H4 (cell line): ENCODE measurements at regions not wholly inside any gene's neighbourhood (a gene's known extent, or its start where the extent isn't known, plus 50 kb on each side); places are given as distances from the start of the nearest gene placed in this dataset.
A peak's percentile ranks its signal among the peaks of the same experiment; 100 is the strongest.
"Not testable (repeated sequence)": the region's sequence is repeated elsewhere in the genome, so short reads cannot be mapped to it uniquely, and the experiment has no call there.

Experiments
- DNase-seq: peaks from one replicate; pipeline ENCODE4 v3.0.0-alpha.2; 2015; ENCODE audit warnings: low spot score

DNA sequence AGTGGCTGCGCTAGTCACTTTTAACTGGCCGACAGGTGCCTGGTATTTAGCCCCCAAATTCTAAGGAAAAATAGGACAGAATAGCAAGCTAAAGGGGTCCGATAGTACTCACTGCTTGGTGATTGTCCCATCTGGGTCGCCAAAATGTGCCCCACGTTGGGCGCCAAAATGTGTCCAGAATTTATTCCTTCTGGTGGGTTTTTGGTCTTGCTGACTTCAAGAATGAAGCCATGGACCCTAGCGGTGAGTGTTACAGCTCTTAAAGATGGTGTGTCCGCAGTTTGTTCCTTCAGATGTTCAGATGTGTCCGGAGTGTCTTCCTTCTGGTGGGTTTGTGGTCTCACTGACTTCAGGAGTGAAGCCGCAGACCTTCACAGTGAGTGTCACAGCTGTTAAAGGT is 144.8 kb upstream of the XIRP2 start:
- not testable (repeated sequence) for DNase-seq

GRCh38 chr2:166727095-166727494 is 161.2 kb upstream of the XIRP2 start:
- no peak for DNase-seq

GRCh38 chr2:166725927-166726924 is 162.1 kb upstream of the XIRP2 start:
- no peak for DNase-seq

DNA sequence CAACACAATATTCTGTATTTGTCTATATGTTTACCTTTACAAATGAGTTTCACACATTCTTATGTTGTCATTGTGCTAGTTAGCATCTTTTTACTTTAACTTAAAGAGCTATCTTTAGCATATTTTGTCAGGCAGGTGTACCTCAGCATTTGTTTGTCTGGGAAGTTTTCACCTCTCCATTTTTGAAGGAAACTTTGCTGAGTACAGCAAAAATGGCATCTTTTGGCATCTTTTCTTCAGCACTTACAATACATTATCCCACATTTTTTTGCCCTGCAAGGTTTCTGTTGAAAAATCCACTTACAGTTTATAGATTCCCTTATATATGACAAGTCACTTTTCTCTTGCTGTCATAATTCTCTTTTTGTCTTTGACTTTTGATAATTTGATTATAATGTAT is 171.3 kb upstream of the XIRP2 start:
- DNase-seq: no peak

DNA sequence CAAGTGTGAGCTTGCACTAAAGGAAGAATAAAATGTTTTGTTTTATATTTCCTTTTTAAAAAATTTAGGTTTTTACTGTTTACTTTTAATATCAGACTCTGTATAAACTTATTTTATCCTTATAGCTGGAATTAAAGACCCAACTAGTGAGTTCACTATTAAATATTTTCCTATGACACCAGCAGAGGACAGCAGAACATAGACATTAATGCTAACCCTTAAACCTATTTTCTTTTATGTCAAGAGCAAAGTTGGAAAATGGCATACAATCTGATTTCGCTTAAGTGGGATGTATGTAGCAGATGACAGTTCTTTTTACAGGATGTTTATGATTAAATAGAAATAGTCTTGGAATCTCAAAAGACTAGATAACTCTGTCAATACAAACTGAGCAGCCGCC is 188.2 kb upstream of the XIRP2 start:
- DNase-seq: no peak

DNA sequence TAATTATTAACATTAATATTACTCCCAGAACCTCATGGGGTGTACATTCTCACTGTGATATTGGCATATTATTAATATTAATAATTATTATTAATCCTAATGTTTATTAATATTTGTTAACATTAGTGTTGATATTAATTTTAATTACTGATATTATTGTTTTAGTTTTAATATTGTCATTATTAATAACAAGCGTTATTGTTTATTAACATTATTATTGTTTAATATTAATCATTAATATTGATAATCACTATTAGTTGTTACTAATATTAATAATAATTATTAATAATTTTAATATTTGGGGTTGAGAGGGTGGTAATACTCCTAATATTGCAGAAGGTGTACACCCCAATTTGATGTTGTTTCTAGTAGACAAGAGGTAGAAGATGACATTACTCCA is 193.1 kb upstream of the XIRP2 start:
- DNase-seq: no peak

- not testable (repeated sequence) for DNase-seq
These were observed 192.0 kb upstream of the SCN7A start for GRCh38 chr2:166686057-166686456.

GRCh38 chr2:166677996-166678395 is 183.9 kb upstream of the SCN7A start:
- DNase-seq: no peak

- DNase-seq: no peak
These were observed 182.7 kb upstream of the SCN7A start for GRCh38 chr2:166676716-166677115.

DNA sequence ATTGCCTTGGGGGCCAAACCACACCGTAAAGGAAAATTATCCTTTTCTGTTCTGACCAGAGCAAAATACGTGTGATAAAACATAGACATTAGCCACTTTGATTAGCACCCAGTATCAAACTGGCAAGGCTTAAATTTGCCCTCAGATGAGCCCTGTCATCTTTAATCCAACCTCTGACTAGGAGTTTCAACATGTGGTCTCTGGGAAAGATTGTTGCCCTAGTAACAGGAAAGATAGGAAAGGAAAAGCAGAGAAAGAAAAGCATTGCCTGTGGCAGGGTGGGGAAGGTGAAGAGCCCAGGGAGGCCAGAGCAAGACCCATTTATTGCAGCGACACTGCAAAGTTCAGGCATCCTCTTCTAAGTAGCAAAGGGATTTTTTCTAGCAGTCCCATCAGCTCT is 181.5 kb upstream of the SCN7A start:
- DNase-seq: no peak

- no peak for DNase-seq
These were observed 179.9 kb upstream of the SCN7A start for GRCh38 chr2:166673986-166674385.

DNA sequence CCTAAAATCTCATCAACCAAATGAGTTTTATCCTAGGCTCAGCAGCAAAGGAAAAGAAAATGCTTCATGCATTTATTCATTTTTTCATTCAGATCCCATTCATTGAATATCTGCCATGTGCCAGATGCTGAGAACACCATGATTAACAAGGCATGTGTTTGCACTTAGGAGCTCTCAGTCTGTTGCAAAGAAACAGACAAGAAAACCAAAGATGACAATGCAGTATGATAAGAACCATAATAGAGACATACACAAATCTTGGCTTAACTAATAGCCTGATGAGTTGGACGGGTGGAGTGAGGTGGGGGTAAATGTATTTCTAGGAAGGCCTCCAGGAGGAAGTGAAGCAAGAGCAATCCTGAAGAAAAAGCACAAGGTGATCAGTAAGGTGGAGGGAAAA is 177.8 kb upstream of the SCN7A start:
- no peak for DNase-seq

DNA sequence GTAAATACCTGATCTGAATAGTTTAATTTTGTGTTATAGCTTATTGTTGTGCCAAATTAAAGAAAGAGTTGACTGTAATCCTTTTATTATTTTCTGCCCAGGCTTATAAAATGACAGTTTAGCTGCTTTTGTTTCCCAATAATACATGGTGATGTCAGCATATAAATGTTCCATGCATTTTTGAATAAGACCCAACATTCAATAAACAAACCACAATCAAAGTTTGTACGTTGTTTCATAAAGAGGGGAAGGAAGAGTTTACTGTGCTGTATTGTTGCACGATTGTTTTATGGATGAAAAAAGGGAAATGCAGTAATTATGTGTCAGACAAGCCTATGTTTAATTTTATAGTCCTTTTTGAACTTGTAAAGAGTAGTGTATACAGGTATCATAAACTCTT is 177.2 kb upstream of the SCN7A start:
- no peak for DNase-seq

DNA sequence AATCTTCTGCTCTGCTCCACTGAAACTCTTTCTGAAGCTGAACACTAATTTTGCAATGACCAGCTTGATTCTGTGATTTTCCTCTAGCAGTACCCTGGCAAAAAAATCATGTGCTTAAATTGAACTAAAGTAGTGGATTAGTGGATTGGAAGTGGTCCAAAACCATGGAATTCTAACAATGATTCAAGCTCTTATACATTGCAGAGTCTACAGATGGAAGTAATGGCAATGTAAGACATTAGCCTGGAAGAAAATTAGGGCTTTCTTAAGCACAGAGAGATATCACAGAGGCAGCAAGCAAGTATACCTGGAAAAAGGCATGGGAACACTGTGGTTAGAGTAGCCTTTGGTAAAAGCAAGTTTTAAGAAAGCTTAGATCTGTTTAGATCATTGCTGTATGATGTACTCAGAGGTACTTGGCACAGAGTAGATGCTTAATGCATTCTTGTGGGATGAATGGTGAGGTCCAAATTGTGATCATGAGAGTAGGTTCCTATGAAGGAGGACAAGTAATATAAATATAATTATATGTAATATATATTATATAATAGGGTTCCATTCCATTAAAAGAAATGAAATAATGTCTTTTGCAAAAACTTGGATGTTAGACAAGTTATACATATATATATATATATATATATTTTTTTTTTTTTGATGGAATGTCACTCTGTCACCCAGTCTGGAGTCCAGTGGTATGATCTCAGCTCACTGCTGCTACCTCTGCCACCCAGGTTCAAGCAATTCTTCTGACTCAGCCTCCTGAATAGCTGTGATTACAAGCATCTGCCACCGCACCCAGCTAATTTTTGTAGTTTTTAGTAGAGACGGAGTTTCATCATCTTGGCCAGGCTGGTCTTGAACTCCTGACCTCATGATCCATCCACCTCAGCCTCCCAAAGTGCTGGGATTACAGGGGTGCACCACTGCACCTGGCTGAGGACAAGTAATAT is 172.2 kb upstream of the SCN7A start:
- peak; percentile 64 for DNase-seq

GRCh38 chr2:166661824-166662223 is 167.8 kb upstream of the SCN7A start:
- no peak for DNase-seq

GRCh38 chr2:166661391-166661790 is 167.3 kb upstream of the SCN7A start:
- no peak for DNase-seq

- DNase-seq: no peak
These were observed 164.9 kb upstream of the SCN7A start for GRCh38 chr2:166658901-166659300.

GRCh38 chr2:166653185-166653813 is 159.2 kb upstream of the SCN7A start:
- peak; percentile 39 for DNase-seq

- no peak for DNase-seq
These were observed 157.9 kb upstream of the SCN7A start for GRCh38 chr2:166651991-166652390.

GRCh38 chr2:166651080-166651675 is 157.1 kb upstream of the SCN7A start:
- no peak for DNase-seq

DNA sequence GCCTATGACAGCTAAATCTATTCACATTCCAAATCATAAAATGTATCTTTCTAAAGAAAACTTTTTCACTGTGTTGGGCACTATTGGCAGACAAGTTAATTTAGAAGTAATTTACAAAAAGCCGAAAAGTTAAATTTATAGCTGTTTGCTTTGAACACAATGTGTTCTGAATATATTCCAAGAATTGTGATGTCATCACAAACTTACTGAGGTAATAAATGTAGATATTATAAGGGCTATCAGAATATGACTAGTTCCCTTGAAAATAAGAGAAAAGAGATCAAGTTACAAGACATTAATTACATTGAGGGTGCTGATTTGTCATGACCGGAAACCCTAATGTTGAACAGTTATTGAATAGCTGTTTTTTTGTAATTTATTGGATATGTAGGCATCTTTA is 153.9 kb upstream of the SCN7A start:
- DNase-seq: no peak

DNA sequence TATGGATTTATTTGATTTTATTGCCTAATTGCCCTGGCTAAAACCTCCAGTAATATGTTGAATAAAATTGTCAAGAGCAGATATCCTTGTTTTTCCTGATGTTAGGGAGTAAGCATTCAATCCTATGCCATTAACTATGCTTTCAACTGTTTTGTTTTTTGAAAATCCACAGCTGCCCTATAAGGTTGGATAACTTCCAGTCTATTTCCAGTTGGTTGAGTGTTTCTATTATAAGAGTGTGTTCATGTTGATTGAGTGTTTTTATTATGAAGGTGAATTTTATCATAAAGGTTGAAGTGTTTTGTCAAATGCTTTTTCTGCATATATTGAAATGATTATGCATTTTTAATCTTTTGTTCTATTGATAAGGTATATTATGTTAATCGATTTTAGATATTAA is 149.9 kb upstream of the SCN7A start:
- DNase-seq: no peak
